ENCODE measurements at regions not wholly inside any gene's neighbourhood (a gene's known extent, or its start where the extent isn't known, plus 50 kb on each side); places are given as distances from the start of the nearest gene placed in this dataset.

GRCh38 chr7:145216866-145217265 lies 381.0 kb upstream of the TPK1 start:
- Histone ChIP-seq H3K79me2 (ENCODE audit: control insufficient read depth, insufficient read depth, low read length) (no peaks in the 10 kb centered on the region), H3K4me3 (ENCODE audit: control insufficient read depth in 2 of 3, extremely low read depth in 1 of 3, insufficient read depth in 2 of 3, low read depth in 1 of 3, low read length in 3 of 3) (no peak overlapping the region), H3K9me1 (ENCODE audit: control insufficient read depth, extremely low read depth, insufficient read depth, low read length) (no peaks in the 10 kb centered on the region), H3K27ac (ENCODE audit: control insufficient read depth, insufficient read depth, low read length) (no peak overlapping the region), H3K4me2 (ENCODE audit: control insufficient read depth, extremely low read depth, insufficient read depth, low read depth, low read length) (no peak overlapping the region), H3K27me3 (ENCODE audit: control insufficient read depth, extremely low read depth, insufficient read depth, low read length) (no peaks in the 10 kb centered on the region), H3K9me3 (ENCODE audit: control insufficient read depth, low read depth, low read length) (peaks cover 2% of the 10 kb centered on the region), H4K20me1 (ENCODE audit: control insufficient read depth, extremely low read depth, insufficient read depth, low read length) (no peaks in the 10 kb centered on the region), H3K36me3 (ENCODE audit: control insufficient read depth in 2 of 2, extremely low read depth in 1 of 2, insufficient read depth in 2 of 2, low read length in 2 of 2) (no peaks in the 10 kb centered on the region), H3K4me1 (ENCODE audit: control insufficient read depth, extremely low read depth, insufficient read depth, low read length) (no peaks in the 10 kb centered on the region), H2AFZ (ENCODE audit: control insufficient read depth, low read length) (no peak overlapping the region), H3K9ac (ENCODE audit: control insufficient read depth, extremely low read depth, insufficient read depth, low read length) (no peak overlapping the region)
- TF ChIP-seq CTCF (optimal IDR thresholded peaks at IDR 0.05 in 1 of 3, IDR thresholded peaks at IDR 0.05 in 1 of 3, conservative IDR thresholded peaks at IDR 0.05 in 1 of 3; ENCODE audit: extremely low read depth in 1 of 3, insufficient read depth in 2 of 3, low read length in 3 of 3) (no peak), EZH2 (IDR thresholded peaks at IDR 0.05; ENCODE audit: low read length) (no peak)
- no peak for FAIRE-seq
- dilution Hi-C loops (cut with MboI; ENCODE audit: extremely low pct_ligation_motif_present, low sequenced_read_pairs) = no loop called here
- DNase-seq (ENCODE audit: low read depth, low spot score) = no peak

GRCh38 chr7:145212050-145212449 lies 376.2 kb upstream of the TPK1 start:
- Histone ChIP-seq H4K20me1 (ENCODE audit: control insufficient read depth, extremely low read depth, insufficient read depth, low read length) (no peaks in the 10 kb centered on the region), H3K27me3 (ENCODE audit: control insufficient read depth, extremely low read depth, insufficient read depth, low read length) (no peaks in the 10 kb centered on the region), H3K9me3 (ENCODE audit: control insufficient read depth, low read depth, low read length) (peaks cover 2% of the 10 kb centered on the region), H3K4me1 (ENCODE audit: control insufficient read depth, extremely low read depth, insufficient read depth, low read length) (no peaks in the 10 kb centered on the region), H3K9ac (ENCODE audit: control insufficient read depth, extremely low read depth, insufficient read depth, low read length) (no peak overlapping the region), H3K36me3 (ENCODE audit: control insufficient read depth in 2 of 2, extremely low read depth in 1 of 2, insufficient read depth in 2 of 2, low read length in 2 of 2) (no peaks in the 10 kb centered on the region), H3K9me1 (ENCODE audit: control insufficient read depth, extremely low read depth, insufficient read depth, low read length) (no peaks in the 10 kb centered on the region), H3K79me2 (ENCODE audit: control insufficient read depth, insufficient read depth, low read length) (no peaks in the 10 kb centered on the region), H3K27ac (ENCODE audit: control insufficient read depth, insufficient read depth, low read length) (no peak overlapping the region), H3K4me2 (ENCODE audit: control insufficient read depth, extremely low read depth, insufficient read depth, low read depth, low read length) (no peak overlapping the region), H2AFZ (ENCODE audit: control insufficient read depth, low read length) (no peak overlapping the region), H3K4me3 (ENCODE audit: control insufficient read depth in 2 of 3, extremely low read depth in 1 of 3, insufficient read depth in 2 of 3, low read depth in 1 of 3, low read length in 3 of 3) (no peak overlapping the region)
- DNase-seq (ENCODE audit: low read depth, low spot score) = no peak
- dilution Hi-C loops (cut with MboI; ENCODE audit: extremely low pct_ligation_motif_present, low sequenced_read_pairs) = no loop called here
- no peak for TF ChIP-seq EZH2 (IDR thresholded peaks at IDR 0.05; ENCODE audit: low read length)
- no peak for TF ChIP-seq CTCF (optimal IDR thresholded peaks at IDR 0.05 in 1 of 3, IDR thresholded peaks at IDR 0.05 in 1 of 3, conservative IDR thresholded peaks at IDR 0.05 in 1 of 3; ENCODE audit: extremely low read depth in 1 of 3, insufficient read depth in 2 of 3, low read length in 3 of 3)
- FAIRE-seq = no peak

All from keratinocyte (primary cell).